ENCODE measurements at regions not wholly inside any gene's neighbourhood (a gene's known extent, or its start where the extent isn't known, plus 50 kb on each side); places are given as distances from the start of the nearest gene placed in this dataset.

GRCh38 chr13:44822291-44822690, 167.0 kb downstream of the NUFIP1 start:
- WGBS, 5 donors, result 87 to 92% (median 90%) methylated on average over 12 of the region's 12 CpGs
- Histone ChIP-seq H3K4me3 (no peak overlapping the region), H3K4me1 (peaks cover 0 to 2% (median 0%) of the 10 kb centered on the region in 6 donors), H3K27ac (no peak overlapping the region), H3K9me3 (no peaks in the 10 kb centered on the region), H3K36me3 (no peaks in the 10 kb centered on the region), H3K27me3 (replicated peaks in 1 of 7) (peaks cover 0 to 1% (median 0%) of the 10 kb centered on the region in 7 donors)
- DNase-seq, result no peak
- intact Hi-C loops (cut with DNase I; ENCODE audit: low total_unique reads), result no loop called here
- TF ChIP-seq POLR2A (IDR thresholded peaks at IDR 0.05) (no peak), POLR2AphosphoS5 (IDR thresholded peaks at IDR 0.05) (no peak)
- TF ChIP-seq, protein P1, sequence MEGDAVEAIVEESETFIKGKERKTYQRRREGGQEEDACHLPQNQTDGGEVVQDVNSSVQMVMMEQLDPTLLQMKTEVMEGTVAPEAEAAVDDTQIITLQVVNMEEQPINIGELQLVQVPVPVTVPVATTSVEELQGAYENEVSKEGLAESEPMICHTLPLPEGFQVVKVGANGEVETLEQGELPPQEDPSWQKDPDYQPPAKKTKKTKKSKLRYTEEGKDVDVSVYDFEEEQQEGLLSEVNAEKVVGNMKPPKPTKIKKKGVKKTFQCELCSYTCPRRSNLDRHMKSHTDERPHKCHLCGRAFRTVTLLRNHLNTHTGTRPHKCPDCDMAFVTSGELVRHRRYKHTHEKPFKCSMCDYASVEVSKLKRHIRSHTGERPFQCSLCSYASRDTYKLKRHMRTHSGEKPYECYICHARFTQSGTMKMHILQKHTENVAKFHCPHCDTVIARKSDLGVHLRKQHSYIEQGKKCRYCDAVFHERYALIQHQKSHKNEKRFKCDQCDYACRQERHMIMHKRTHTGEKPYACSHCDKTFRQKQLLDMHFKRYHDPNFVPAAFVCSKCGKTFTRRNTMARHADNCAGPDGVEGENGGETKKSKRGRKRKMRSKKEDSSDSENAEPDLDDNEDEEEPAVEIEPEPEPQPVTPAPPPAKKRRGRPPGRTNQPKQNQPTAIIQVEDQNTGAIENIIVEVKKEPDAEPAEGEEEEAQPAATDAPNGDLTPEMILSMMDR (IDR thresholded peaks at IDR 0.05 in 8 of 11, conservative IDR thresholded peaks at IDR 0.05 in 3 of 11), result no peak

- no peaks in the 10 kb centered on the region for H3K9me3 ChIP-seq
- no peak overlapping the region for H3K4me3 ChIP-seq
- peaks cover 0 to 3% (median 0%) of the 10 kb centered on the region in 6 donors for H3K4me1 ChIP-seq
- H3K27me3 ChIP-seq (replicated peaks in 1 of 7), result peaks cover 0 to 5% (median 0%) of the 10 kb centered on the region in 7 donors
- WGBS, 5 donors, result 81 to 95% (median 93%) methylated on average over 6 of the region's 6 CpGs
- intact Hi-C loops (cut with DNase I; ENCODE audit: low total_unique reads), result no loop called here
- H3K36me3 ChIP-seq, result no peaks in the 10 kb centered on the region
- TF ChIP-seq, protein P1 (IDR thresholded peaks at IDR 0.05 in 8 of 11, conservative IDR thresholded peaks at IDR 0.05 in 3 of 11), result no peak
- TF ChIP-seq POLR2A (IDR thresholded peaks at IDR 0.05) (no peak), POLR2AphosphoS5 (IDR thresholded peaks at IDR 0.05) (no peak)
- no peak for DNase-seq
- H3K27ac ChIP-seq, result no peak overlapping the region
These were observed 169.5 kb downstream of the NUFIP1 start for GRCh38 chr13:44819772-44820171.

DNA sequence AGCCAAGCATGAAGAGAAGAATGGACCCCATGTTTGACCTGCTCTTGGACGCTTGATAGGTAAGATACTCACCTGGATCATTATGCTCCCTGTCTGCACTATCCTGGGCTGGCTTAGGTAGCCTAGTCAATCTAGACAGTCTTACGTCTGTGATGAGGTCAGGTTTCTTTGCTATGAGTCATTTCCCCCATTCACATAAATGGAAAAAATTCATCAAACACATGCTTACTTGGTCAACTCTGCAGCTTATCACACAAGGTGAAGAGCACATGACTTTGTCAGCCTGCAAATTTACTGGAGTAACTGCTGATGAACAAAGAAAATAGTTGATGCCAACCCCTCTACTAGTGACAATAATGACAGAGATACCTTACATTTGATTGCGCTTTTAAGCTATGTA, 170.0 kb downstream of the NUFIP1 start:
- DNase-seq, result no peak
- intact Hi-C loops (cut with DNase I; ENCODE audit: low total_unique reads), result no loop called here
- Histone ChIP-seq H3K27me3 (replicated peaks in 1 of 7) (peaks cover 0 to 5% (median 0%) of the 10 kb centered on the region in 7 donors), H3K4me1 (peaks cover 0 to 3% (median 0%) of the 10 kb centered on the region in 6 donors), H3K27ac (no peak overlapping the region), H3K36me3 (no peaks in the 10 kb centered on the region), H3K9me3 (no peaks in the 10 kb centered on the region), H3K4me3 (no peak overlapping the region)
- WGBS, 5 donors, result 65 to 85% (median 76%) methylated on average over 3 of the region's 3 CpGs
- TF ChIP-seq, protein P1 (IDR thresholded peaks at IDR 0.05 in 8 of 11, conservative IDR thresholded peaks at IDR 0.05 in 3 of 11), result no peak
- no peak for TF ChIP-seq POLR2AphosphoS5 (IDR thresholded peaks at IDR 0.05)
- TF ChIP-seq POLR2A (IDR thresholded peaks at IDR 0.05), result no peak

DNA sequence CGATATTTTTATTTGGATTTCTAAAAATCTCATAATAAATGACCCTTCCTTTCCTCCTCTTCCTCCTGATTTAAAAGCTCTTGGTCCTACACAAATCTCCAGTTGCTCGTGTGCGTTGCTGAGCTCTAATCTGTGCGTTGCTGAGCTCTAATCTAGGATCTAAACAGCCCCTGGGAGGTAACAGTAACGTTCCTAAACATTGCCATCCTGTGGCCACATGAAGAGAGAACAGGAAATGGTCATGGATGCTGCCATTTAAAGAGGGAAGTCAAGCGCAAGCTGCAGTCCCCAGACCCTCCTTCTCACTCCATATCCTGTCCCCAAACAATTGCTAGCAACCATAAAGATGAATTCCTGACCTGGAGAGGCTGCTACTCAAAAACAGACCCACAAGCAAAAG, 170.8 kb downstream of the NUFIP1 start:
- H3K4me1 ChIP-seq, result peaks cover 0 to 3% (median 0%) of the 10 kb centered on the region in 6 donors
- H3K36me3 ChIP-seq, result no peaks in the 10 kb centered on the region
- no peak overlapping the region for H3K4me3 ChIP-seq
- WGBS, 5 donors, result 61 to 77% (median 64%) methylated on average over 6 of the region's 6 CpGs
- TF ChIP-seq, protein P1 (IDR thresholded peaks at IDR 0.05 in 8 of 11, conservative IDR thresholded peaks at IDR 0.05 in 3 of 11), result no peak
- no peak for TF ChIP-seq POLR2A (IDR thresholded peaks at IDR 0.05)
- TF ChIP-seq POLR2AphosphoS5 (IDR thresholded peaks at IDR 0.05), result no peak
- intact Hi-C loops (cut with DNase I; ENCODE audit: low total_unique reads), result no loop called here
- H3K27me3 ChIP-seq (replicated peaks in 1 of 7), result peaks cover 0 to 5% (median 0%) of the 10 kb centered on the region in 7 donors
- no peaks in the 10 kb centered on the region for H3K9me3 ChIP-seq
- H3K27ac ChIP-seq, result no peak overlapping the region
- DNase-seq, result no peak

Data from spleen (tissue), 11 donors.